ENCODE measurements at regions not wholly inside any gene's neighbourhood (a gene's known extent, or its start where the extent isn't known, plus 50 kb on each side); places are given as distances from the start of the nearest gene placed in this dataset.
"Not testable (repeated sequence)": the region's sequence is repeated elsewhere in the genome, so short reads cannot be mapped to it uniquely, and the experiment has no call there.

GRCh38 chr7:79976711-79977020 lies 158.0 kb upstream of the GNAI1 start:
- TF ChIP-seq, protein P1, sequence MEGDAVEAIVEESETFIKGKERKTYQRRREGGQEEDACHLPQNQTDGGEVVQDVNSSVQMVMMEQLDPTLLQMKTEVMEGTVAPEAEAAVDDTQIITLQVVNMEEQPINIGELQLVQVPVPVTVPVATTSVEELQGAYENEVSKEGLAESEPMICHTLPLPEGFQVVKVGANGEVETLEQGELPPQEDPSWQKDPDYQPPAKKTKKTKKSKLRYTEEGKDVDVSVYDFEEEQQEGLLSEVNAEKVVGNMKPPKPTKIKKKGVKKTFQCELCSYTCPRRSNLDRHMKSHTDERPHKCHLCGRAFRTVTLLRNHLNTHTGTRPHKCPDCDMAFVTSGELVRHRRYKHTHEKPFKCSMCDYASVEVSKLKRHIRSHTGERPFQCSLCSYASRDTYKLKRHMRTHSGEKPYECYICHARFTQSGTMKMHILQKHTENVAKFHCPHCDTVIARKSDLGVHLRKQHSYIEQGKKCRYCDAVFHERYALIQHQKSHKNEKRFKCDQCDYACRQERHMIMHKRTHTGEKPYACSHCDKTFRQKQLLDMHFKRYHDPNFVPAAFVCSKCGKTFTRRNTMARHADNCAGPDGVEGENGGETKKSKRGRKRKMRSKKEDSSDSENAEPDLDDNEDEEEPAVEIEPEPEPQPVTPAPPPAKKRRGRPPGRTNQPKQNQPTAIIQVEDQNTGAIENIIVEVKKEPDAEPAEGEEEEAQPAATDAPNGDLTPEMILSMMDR (IDR thresholded peaks at IDR 0.05; ENCODE audit: low read length) = not testable (repeated sequence)
- not testable (repeated sequence) for TF ChIP-seq EZH2phosphoT487 (IDR thresholded peaks at IDR 0.05; ENCODE audit: low read length); EZH2 (optimal IDR thresholded peaks at IDR 0.05; ENCODE audit: low read depth, low read length)
